ENCODE measurements at regions not wholly inside any gene's neighbourhood (a gene's known extent, or its start where the extent isn't known, plus 50 kb on each side); places are given as distances from the start of the nearest gene placed in this dataset.

DNA sequence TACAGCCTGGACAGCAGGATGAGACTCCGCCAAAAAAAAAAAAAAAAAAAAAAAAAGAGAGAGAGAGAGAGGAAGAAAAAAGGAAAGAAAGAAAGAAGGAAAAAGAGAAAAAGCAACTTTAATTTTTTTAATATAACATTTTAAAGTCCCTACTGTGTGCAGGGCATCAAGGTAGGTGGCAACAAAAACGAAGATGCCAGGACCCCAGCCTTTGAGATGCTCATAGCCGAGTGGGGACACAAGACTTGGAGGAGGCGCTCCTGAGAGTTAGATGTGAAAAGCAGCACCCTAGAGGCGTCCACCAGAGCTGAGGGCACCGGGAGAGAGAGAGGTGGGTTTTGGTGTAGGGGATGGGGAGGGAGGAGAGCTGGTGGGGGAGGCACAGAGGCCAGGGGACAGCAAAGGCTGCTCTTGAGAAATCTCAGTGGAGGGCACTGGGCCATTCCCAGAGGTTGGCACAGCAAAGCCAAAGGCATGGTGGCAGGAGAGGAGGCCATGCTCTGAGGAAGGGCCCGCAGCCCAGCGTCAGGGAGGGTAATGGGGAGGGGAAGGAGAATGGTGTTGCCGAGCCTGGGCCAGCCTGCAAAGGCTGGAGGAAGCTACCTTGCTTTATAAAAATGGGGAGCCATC is 135.6 kb downstream of the C9orf50 start:
- H3K27ac ChIP-seq, result peak overlapping the region; percentile 100
- TF ChIP-seq ZFX (IDR thresholded peaks at IDR 0.05; ENCODE audit: borderline replicate concordance), result no peak
- TF ChIP-seq, protein P1, sequence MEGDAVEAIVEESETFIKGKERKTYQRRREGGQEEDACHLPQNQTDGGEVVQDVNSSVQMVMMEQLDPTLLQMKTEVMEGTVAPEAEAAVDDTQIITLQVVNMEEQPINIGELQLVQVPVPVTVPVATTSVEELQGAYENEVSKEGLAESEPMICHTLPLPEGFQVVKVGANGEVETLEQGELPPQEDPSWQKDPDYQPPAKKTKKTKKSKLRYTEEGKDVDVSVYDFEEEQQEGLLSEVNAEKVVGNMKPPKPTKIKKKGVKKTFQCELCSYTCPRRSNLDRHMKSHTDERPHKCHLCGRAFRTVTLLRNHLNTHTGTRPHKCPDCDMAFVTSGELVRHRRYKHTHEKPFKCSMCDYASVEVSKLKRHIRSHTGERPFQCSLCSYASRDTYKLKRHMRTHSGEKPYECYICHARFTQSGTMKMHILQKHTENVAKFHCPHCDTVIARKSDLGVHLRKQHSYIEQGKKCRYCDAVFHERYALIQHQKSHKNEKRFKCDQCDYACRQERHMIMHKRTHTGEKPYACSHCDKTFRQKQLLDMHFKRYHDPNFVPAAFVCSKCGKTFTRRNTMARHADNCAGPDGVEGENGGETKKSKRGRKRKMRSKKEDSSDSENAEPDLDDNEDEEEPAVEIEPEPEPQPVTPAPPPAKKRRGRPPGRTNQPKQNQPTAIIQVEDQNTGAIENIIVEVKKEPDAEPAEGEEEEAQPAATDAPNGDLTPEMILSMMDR (IDR thresholded peaks at IDR 0.05), result no peak

DNA sequence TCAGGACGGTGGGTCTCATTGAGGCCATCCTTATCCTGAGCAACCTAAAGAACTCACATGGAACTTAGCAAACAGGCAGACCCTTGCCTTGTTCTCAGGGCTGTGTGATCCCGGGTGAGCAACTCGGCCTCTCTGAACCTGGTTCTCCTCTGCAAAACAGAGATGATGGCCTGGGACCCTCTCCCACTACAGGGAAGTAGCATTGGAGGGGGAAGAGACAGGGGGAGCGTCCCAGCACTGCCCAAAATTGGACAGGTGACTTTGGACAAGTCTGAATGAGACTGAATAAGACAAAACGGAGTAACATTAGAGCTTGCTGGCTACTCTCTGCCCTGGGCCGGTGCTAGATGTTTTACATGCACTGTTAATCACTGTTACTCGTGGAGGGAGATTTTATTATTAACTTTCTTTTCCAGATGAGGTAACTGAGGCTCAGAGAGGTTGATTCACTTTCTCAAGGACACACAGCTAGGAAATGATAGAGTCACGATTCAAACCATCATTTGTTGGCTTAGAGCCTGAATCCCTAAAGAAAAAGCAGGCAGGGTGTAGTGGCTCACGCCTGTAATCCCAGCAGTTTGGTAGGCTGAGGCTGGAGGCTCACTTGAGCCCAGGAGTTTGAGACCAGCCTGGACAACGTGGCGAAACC is 136.4 kb downstream of the C9orf50 start:
- peak overlapping the region; percentile 100 for H3K27ac ChIP-seq
- no peak for TF ChIP-seq ZFX (IDR thresholded peaks at IDR 0.05; ENCODE audit: borderline replicate concordance)
- TF ChIP-seq, protein P1 (IDR thresholded peaks at IDR 0.05), result no peak

DNA sequence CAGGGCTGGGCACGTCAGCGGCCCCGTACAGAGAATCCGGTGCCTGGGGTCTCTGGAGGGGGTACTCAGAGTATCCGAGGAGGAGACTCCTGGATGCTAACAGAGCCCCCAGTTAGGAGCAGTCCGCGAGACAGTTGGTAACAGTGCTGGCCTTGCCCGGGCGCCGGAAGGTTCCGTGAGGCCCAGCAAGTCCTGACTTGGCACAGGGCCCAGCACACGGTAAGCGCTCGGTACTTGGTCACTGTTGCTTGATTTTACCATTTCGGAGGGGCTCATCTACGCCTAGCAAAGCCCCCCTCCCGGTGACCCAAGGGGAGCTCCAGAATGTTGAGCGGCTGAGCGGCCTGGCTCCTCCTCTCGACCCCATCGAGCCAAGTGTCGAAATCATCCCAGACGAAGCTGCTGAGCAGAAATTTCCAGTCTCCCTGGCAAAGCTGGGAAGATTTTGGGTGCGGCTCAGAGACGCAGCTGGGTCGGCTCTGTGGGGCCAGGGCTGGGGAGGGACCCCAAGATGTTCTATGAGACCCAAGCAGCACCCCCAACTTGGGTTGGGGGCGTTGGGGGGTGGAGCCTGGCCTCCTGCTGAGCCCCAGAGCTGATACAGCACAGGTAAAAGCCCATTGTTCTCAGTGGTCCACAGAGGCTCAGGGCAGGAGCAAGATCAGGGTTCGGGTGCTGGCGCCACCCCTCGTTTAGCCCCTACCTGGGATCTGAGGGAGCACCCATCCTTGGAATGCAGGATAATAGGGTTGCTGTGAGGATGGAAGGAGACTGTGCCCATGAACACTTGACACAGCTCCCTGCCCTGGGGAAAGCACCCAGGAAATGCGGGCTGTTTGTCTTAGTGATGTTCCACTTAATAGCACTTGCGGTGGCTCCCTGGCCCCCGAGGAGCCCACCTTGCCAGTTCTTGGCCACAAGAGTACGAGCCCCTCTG is 137.2 kb downstream of the C9orf50 start:
- TF ChIP-seq, protein P1 (IDR thresholded peaks at IDR 0.05), result no peak
- TF ChIP-seq ZFX (IDR thresholded peaks at IDR 0.05; ENCODE audit: borderline replicate concordance), result no peak
- peak overlapping the region; percentile 100 for H3K27ac ChIP-seq

DNA sequence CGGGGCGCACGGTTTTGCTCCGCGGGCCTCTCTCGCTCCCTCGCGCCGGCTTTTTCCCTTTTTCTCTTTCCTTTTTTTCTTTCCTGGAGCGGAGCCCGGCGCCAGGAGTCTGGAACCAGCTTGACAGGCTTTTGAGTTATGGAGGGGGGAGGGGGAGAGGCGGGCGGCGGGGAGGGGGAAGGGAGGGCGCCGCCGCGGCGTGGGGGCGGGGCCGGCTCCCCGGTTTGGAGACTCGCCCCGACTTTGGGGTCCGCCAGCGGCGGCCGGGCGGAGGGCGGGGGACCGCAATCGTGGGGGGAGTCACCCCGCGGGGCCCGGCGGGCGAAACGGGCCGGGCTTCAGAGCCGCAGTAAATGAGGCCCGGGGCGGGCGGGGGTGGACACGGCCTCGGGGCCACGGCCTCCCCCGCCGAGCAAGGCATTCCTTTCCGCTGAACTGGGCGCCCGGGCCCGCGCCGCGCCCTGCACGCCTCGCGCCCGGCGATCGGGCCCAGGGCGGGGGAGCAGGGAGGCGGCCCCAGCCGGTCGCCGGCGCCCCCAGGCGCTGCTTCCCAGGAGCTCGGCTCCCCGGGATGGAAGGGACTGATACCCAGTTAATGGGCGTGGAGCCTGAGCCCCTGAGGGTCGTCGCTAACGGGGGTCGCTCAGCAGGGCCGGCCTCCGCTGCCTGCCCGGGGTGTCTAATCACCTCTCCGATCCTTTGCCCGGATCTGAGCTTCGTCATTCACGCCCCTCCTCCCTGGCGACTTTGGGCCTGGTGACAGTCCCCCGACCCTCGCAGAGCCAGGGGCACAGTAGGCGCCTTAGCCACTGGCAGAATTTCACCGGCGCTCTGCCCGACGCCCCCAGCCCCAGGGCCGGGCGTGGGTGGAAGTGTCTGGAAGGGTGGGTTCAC is 138.1 kb downstream of the C9orf50 start:
- TF ChIP-seq, protein P1 (IDR thresholded peaks at IDR 0.05), result no peak
- no peak for TF ChIP-seq ZFX (IDR thresholded peaks at IDR 0.05; ENCODE audit: borderline replicate concordance)
- H3K27ac ChIP-seq, result peak overlapping the region; percentile 100

DNA sequence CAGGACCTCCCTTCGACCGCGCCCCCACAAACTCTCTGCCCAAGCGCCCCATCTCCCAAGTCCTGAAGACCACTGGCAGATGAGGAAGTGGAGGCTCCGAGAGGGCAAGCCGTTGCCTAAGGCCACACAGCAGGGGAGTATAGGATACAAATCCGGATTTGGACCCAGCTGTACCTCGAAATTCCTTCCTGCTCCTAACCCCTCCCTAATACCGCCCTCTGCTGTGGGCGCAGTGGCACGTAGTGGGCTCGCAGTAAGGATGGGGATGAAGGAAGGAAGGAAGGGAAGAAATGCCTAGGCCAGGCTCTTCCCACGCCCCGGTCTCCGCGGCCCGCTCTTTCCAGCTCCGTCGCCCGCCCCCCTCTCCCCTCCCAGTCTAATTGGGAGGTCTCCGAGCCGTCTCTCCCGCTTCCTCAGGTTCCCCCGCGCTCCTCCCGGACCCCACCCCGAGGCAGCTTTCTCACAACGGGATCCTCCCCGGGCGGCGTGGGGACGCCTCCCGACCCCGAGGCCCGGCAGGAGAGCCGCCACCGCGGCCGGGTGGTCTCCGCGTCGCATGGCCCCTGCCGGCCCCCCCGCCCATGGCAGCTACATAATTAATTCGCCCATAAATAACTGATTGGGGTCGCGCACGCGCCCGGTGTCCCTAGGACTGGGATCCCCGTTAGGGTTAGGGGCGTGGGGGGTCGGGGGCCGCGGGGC is 138.9 kb downstream of the C9orf50 start:
- TF ChIP-seq, protein P1 (IDR thresholded peaks at IDR 0.05), result no peak
- no peak for TF ChIP-seq ZFX (IDR thresholded peaks at IDR 0.05; ENCODE audit: borderline replicate concordance)
- peak overlapping the region; percentile 100 for H3K27ac ChIP-seq

DNA sequence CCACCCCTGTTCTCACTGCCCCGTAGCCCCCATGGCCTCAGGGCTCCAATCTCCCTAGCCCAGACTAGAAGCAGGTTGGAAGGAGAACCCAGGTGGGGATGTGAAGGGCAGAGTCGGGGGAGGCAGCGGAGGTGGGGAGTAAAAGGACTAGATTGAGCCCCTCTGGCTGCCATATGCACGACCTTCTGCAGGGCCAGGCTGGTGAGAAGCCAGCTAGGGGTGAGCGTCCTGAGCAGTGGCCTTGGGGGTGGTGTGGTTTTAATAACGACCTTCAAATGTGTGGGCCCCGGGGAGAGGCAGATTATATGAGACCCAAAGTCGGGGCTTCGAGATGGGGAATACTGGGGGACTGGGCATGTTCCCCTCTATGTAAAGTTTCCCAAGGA is 139.5 kb downstream of the C9orf50 start:
- H3K27ac ChIP-seq, result peak overlapping the region; percentile 100
- TF ChIP-seq ZFX (IDR thresholded peaks at IDR 0.05; ENCODE audit: borderline replicate concordance), result no peak
- TF ChIP-seq, protein P1 (IDR thresholded peaks at IDR 0.05), result no peak

All from 22Rv1 (cell line).